ENCODE measurements at regions not wholly inside any gene's neighbourhood (a gene's known extent, or its start where the extent isn't known, plus 50 kb on each side); places are given as distances from the start of the nearest gene placed in this dataset.
"Not testable (repeated sequence)": the region's sequence is repeated elsewhere in the genome, so short reads cannot be mapped to it uniquely, and the experiment has no call there.

DNA sequence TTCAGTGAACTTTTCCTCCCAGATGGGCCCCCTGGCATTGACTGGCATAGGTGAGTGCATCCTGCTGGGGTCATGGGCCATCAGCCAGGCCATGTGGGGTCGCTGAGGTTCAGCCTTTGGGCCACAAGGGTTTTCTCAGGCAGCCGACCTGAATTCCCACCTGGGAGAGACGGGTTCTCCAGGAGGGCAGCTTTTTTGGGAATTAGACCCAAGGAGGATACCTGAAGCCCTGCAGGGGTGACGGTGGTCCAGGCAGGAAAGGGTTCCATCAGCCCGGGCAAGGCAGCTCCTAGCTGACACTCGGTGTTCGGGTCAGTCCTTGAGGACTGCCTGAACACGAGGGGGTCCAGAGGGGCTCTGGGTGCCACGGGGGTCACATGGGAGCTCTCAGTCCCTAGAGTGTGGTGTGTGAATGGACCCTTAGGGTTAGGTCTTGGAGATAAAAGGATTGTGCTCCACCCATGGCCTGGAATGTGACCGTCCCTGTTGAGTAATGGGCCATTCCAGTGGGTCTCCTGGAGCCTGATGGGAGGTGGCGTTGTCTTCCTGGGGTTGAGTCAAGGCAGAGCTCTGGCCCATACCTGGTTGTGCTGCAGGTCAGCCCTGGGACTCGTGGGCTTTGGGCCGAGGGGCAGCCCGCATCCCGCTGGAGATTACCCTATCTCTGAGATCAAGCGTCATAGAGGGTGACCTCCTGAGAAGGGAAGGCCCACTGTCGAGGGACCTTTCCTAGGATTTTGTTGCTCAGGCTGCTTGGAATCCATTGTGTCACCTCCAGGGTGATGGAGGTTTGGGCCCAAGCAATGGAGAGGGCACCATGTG, 192.8 kb downstream of the UBE3A start:
- Histone ChIP-seq H3K27ac (no peak overlapping the region), H4K20me1 (ENCODE audit: insufficient read depth) (no peaks in the 10 kb centered on the region), H3K9me3 (ENCODE audit: low read depth) (no peaks in the 10 kb centered on the region), H3K9me2 (ENCODE audit: insufficient read depth) (no peaks in the 10 kb centered on the region), H2AFZ (no peak overlapping the region), H3F3A (ENCODE audit: insufficient read depth) (no peaks in the 10 kb centered on the region), H3K4me1 (ENCODE audit: insufficient read depth) (no peaks in the 10 kb centered on the region), H3K79me2 (ENCODE audit: insufficient read depth) (no peaks in the 10 kb centered on the region), H3K4me3 (no peak overlapping the region), H3K36me3 (ENCODE audit: low read depth) (no peaks in the 10 kb centered on the region), H3K27me3 (replicated peaks; ENCODE audit: insufficient read depth) (no peaks in the 10 kb centered on the region), H3K9ac (no peak overlapping the region), H3K4me2 (ENCODE audit: unreplicated experiment) (no peak overlapping the region)
- TF ChIP-seq EZH2phosphoT487 (IDR thresholded peaks at IDR 0.05; ENCODE audit: insufficient read depth, low read depth) (no peak), EZH2 (IDR thresholded peaks at IDR 0.05; ENCODE audit: insufficient read depth, poor library complexity, severe bottlenecking) (no peak)
- no peak for DNase-seq
- 49 to 56% methylated on average over 16 to 17 of the region's 17 CpGs for WGBS, 2 experiments (ENCODE audit: low coverage in 1 of 2, low lambda C conversion rate in 2 of 2, missing lambda C conversion rate in 2 of 2)
- in situ Hi-C loops (cut with MboI), result no loop called here

DNA sequence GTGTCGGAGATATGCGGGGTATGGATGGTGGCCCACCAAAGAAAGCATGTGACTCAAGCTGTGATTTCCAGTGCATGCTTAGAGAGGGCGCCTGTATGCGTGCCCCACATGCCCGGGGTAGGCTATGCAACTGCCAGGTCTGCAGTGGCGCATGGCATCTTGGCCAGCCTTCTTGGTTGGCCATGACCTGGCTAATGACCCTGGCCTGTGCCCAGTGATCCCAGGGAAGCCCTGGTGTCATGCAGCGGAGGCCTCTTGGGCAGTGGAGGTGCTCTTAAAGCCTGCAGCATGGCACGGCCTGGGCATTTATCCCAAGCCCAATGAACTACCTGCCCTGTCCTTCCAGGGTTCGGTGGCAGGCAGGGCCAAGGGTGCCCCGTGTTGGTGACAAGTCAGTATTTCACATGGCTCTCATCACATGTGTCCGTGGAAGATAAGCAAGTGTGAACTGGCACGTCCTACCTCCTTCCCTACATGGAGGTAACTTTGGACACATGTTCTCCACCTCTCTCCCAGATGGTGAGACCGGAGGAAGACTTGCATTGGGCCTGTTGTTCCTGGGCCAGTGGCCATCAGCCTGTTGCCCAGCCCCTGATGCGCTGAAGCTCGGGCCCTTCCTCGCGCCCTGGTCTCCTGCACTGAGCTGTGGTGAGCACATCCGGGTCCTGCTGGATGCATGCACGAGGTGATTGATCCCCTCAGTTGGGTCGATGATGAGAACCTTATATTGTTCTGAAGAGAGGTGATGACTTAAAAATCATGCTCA, 192.0 kb downstream of the UBE3A start:
- no peaks in the 10 kb centered on the region for H3K9me3 ChIP-seq (ENCODE audit: low read depth)
- no peaks in the 10 kb centered on the region for H3F3A ChIP-seq (ENCODE audit: insufficient read depth)
- no peak overlapping the region for H3K9ac ChIP-seq
- DNase-seq, result no peak
- H3K27ac ChIP-seq, result no peak overlapping the region
- no peaks in the 10 kb centered on the region for H3K4me1 ChIP-seq (ENCODE audit: insufficient read depth)
- no peak overlapping the region for H3K4me3 ChIP-seq
- WGBS, 2 experiments (ENCODE audit: low coverage in 1 of 2, low lambda C conversion rate in 2 of 2, missing lambda C conversion rate in 2 of 2), result 51 to 61% methylated on average over 18 to 20 of the region's 20 CpGs
- H3K4me2 ChIP-seq (ENCODE audit: unreplicated experiment), result no peak overlapping the region
- H3K9me2 ChIP-seq (ENCODE audit: insufficient read depth), result no peaks in the 10 kb centered on the region
- no peak overlapping the region for H2AFZ ChIP-seq
- H4K20me1 ChIP-seq (ENCODE audit: insufficient read depth), result no peaks in the 10 kb centered on the region
- H3K36me3 ChIP-seq (ENCODE audit: low read depth), result no peaks in the 10 kb centered on the region
- TF ChIP-seq EZH2phosphoT487 (IDR thresholded peaks at IDR 0.05; ENCODE audit: insufficient read depth, low read depth) (no peak), EZH2 (IDR thresholded peaks at IDR 0.05; ENCODE audit: insufficient read depth, poor library complexity, severe bottlenecking) (no peak)
- H3K79me2 ChIP-seq (ENCODE audit: insufficient read depth), result no peaks in the 10 kb centered on the region
- in situ Hi-C loops (cut with MboI), result no loop called here
- no peaks in the 10 kb centered on the region for H3K27me3 ChIP-seq (replicated peaks; ENCODE audit: insufficient read depth)

DNA sequence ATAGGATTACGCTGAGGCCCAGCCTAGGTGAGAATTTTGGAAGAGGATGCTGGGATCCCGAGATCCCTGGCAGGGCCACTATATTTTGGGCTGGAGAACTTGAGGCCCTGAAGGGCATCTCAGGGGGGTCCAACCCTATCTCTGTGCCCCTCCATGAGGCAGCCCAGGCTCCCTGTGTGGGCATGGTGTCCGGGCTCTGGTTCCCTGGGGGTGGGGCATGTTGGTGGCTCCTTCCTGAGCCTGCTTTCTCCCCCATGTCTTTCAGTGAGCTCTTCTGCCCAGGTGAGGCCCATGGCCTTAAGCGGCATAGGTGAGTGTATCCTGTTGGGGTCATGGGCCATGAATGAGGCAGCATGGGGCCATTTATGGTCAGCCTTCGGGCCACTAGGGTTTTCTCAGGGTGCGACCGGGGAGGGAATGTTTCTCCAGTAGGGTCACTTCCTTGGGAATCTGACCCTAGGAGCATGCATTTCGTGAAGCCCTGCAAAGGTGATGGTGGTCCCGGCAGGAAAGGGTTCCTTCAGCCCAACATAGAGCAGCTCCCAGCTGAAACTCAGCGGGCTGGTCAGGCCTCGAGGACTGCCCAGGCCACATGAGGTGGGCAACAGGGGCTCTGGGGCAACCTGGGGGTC, 191.3 kb downstream of the UBE3A start:
- no peaks in the 10 kb centered on the region for H3K27me3 ChIP-seq (replicated peaks; ENCODE audit: insufficient read depth)
- H4K20me1 ChIP-seq (ENCODE audit: insufficient read depth), result no peaks in the 10 kb centered on the region
- no peaks in the 10 kb centered on the region for H3K4me1 ChIP-seq (ENCODE audit: insufficient read depth)
- no peaks in the 10 kb centered on the region for H3K79me2 ChIP-seq (ENCODE audit: insufficient read depth)
- H3K9ac ChIP-seq, result no peak overlapping the region
- H3K4me3 ChIP-seq, result no peak overlapping the region
- H2AFZ ChIP-seq, result no peak overlapping the region
- no peak for TF ChIP-seq EZH2phosphoT487 (IDR thresholded peaks at IDR 0.05; ENCODE audit: insufficient read depth, low read depth)
- TF ChIP-seq EZH2 (IDR thresholded peaks at IDR 0.05; ENCODE audit: insufficient read depth, poor library complexity, severe bottlenecking), result no peak
- in situ Hi-C loops (cut with MboI), result no loop called here
- no peaks in the 10 kb centered on the region for H3K9me3 ChIP-seq (ENCODE audit: low read depth)
- H3K4me2 ChIP-seq (ENCODE audit: unreplicated experiment), result no peak overlapping the region
- 48 to 53% methylated on average over 11 of the region's 11 CpGs for WGBS, 2 experiments (ENCODE audit: low coverage in 1 of 2, low lambda C conversion rate in 2 of 2, missing lambda C conversion rate in 2 of 2)
- H3F3A ChIP-seq (ENCODE audit: insufficient read depth), result no peaks in the 10 kb centered on the region
- no peaks in the 10 kb centered on the region for H3K9me2 ChIP-seq (ENCODE audit: insufficient read depth)
- DNase-seq, result no peak
- no peaks in the 10 kb centered on the region for H3K36me3 ChIP-seq (ENCODE audit: low read depth)
- no peak overlapping the region for H3K27ac ChIP-seq

- H3K79me2 ChIP-seq (ENCODE audit: insufficient read depth); H3F3A ChIP-seq (ENCODE audit: insufficient read depth); H3K27me3 ChIP-seq (replicated peaks; ENCODE audit: insufficient read depth); H3K4me3 ChIP-seq; H4K20me1 ChIP-seq (ENCODE audit: insufficient read depth); H3K27ac ChIP-seq; H3K9me2 ChIP-seq (ENCODE audit: insufficient read depth); H3K9me3 ChIP-seq (ENCODE audit: low read depth); H3K4me1 ChIP-seq (ENCODE audit: insufficient read depth); in situ Hi-C loops (cut with MboI); H3K9ac ChIP-seq; H3K36me3 ChIP-seq (ENCODE audit: low read depth); H3K4me2 ChIP-seq (ENCODE audit: unreplicated experiment); DNase-seq; H2AFZ ChIP-seq: not testable (repeated sequence)
- WGBS, 2 experiments (ENCODE audit: low coverage in 1 of 2, low lambda C conversion rate in 2 of 2, missing lambda C conversion rate in 2 of 2), result 14 to 36% methylated on average over 3 to 4 of the region's 6 CpGs
Observed at GRCh38 chr15:25248087-25248486, 190.7 kb downstream of the UBE3A start.
